ENCODE measurements at regions not wholly inside any gene's neighbourhood (a gene's known extent, or its start where the extent isn't known, plus 50 kb on each side); places are given as distances from the start of the nearest gene placed in this dataset.

DNA sequence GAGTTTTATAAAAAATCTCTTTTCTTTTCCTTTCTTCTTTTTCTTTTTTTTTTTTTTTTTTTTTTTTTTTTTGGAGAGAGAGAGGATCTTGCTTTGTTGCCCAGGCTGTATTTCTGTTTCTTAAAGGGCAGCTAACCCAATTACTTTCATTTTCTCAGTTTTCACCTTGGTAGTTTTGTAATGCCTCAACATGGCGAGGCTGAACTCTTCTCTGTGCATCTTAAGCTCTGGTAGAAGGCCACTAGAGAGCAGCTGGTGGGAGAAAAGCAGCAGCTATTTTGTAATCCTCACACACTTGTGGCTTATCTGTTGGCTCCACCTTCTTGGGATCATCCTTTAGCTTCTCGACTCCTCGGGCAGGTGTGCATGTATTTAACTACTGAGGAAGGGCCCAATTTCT lies 152.2 kb upstream of the MEIS2 start:
- no peaks in the 10 kb centered on the region for H3K27me3 ChIP-seq (ENCODE audit: control insufficient read depth, low read length)
- H3K9me3 ChIP-seq (ENCODE audit: control insufficient read depth, insufficient read depth, low read length), result no peaks in the 10 kb centered on the region
- H3K4me3 ChIP-seq (ENCODE audit: low read length), result no peak overlapping the region
- H3K4me2 ChIP-seq (ENCODE audit: low read length), result no peak overlapping the region
- no peaks in the 10 kb centered on the region for H4K20me1 ChIP-seq (ENCODE audit: control insufficient read depth, insufficient read depth, low read depth, low read length)
- no peaks in the 10 kb centered on the region for H3K9me2 ChIP-seq (replicated peaks; ENCODE audit: control insufficient read depth, low read length)
- H3K79me2 ChIP-seq (ENCODE audit: control insufficient read depth, low read length), result no peaks in the 10 kb centered on the region
- no peaks in the 10 kb centered on the region for H3F3A ChIP-seq (ENCODE audit: control insufficient read depth, insufficient read depth)
- TF ChIP-seq, protein P1, sequence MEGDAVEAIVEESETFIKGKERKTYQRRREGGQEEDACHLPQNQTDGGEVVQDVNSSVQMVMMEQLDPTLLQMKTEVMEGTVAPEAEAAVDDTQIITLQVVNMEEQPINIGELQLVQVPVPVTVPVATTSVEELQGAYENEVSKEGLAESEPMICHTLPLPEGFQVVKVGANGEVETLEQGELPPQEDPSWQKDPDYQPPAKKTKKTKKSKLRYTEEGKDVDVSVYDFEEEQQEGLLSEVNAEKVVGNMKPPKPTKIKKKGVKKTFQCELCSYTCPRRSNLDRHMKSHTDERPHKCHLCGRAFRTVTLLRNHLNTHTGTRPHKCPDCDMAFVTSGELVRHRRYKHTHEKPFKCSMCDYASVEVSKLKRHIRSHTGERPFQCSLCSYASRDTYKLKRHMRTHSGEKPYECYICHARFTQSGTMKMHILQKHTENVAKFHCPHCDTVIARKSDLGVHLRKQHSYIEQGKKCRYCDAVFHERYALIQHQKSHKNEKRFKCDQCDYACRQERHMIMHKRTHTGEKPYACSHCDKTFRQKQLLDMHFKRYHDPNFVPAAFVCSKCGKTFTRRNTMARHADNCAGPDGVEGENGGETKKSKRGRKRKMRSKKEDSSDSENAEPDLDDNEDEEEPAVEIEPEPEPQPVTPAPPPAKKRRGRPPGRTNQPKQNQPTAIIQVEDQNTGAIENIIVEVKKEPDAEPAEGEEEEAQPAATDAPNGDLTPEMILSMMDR (IDR thresholded peaks at IDR 0.05; ENCODE audit: low read depth, low read length, poor library complexity, severe bottlenecking), result no peak
- TF ChIP-seq EZH2phosphoT487 (IDR thresholded peaks at IDR 0.05; ENCODE audit: borderline replicate concordance, low read length), result no peak
- H3K36me3 ChIP-seq (ENCODE audit: control insufficient read depth, low read length), result no peaks in the 10 kb centered on the region
- H3K27ac ChIP-seq (ENCODE audit: low read depth, low read length), result no peak overlapping the region
- H3K4me1 ChIP-seq (ENCODE audit: control insufficient read depth, low read length), result no peaks in the 10 kb centered on the region

DNA sequence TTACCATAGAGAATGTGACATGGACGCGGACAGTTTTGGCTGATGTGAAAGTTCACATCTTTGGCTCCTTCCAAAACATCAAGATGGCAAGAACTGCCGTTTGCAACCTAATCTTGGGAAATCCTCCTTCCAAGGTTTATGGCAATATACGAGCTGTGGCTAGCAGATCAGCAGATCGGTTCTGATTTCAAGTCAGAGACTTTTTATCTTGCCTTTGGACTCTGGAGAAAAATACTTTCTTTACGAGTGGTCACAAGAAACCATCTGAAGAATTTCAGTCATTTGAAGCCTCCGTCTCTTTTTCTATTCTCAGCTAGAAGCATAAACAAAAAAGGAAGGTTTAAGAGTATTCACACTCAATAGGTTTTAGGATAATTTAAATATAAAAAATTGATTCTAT lies 153.5 kb upstream of the MEIS2 start:
- H3K9me3 ChIP-seq (ENCODE audit: control insufficient read depth, insufficient read depth, low read length), result no peaks in the 10 kb centered on the region
- no peaks in the 10 kb centered on the region for H3K36me3 ChIP-seq (ENCODE audit: control insufficient read depth, low read length)
- H3K9me2 ChIP-seq (replicated peaks; ENCODE audit: control insufficient read depth, low read length), result no peaks in the 10 kb centered on the region
- no peaks in the 10 kb centered on the region for H4K20me1 ChIP-seq (ENCODE audit: control insufficient read depth, insufficient read depth, low read depth, low read length)
- H3K4me3 ChIP-seq (ENCODE audit: low read length), result no peak overlapping the region
- no peaks in the 10 kb centered on the region for H3F3A ChIP-seq (ENCODE audit: control insufficient read depth, insufficient read depth)
- H3K27me3 ChIP-seq (ENCODE audit: control insufficient read depth, low read length), result no peaks in the 10 kb centered on the region
- H3K4me2 ChIP-seq (ENCODE audit: low read length), result no peak overlapping the region
- H3K79me2 ChIP-seq (ENCODE audit: control insufficient read depth, low read length), result no peaks in the 10 kb centered on the region
- no peak overlapping the region for H3K27ac ChIP-seq (ENCODE audit: low read depth, low read length)
- TF ChIP-seq, protein P1 (IDR thresholded peaks at IDR 0.05; ENCODE audit: low read depth, low read length, poor library complexity, severe bottlenecking), result no peak
- TF ChIP-seq EZH2phosphoT487 (IDR thresholded peaks at IDR 0.05; ENCODE audit: borderline replicate concordance, low read length), result no peak
- no peaks in the 10 kb centered on the region for H3K4me1 ChIP-seq (ENCODE audit: control insufficient read depth, low read length)

DNA sequence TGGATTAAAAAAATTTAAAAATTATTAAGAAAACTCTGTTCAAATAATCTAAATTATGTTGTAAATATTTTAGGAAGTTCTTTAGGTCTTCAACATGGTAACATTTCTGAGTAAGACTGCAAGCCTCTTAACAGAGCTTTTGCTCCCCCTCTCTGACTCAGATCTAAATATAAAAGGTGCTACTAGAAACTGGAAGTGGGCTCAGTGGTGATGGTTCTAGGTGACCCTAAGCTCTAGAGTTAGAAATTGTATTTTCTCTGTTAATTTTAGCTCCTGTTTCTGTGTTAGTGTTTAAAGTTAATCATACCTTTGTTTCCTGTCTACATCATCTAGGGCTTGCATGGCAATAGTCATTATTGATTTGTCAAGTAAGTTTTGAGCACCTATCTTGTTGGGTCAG lies 159.9 kb upstream of the MEIS2 start:
- Histone ChIP-seq H3K4me3 (ENCODE audit: low read length) (no peak overlapping the region), H3K79me2 (ENCODE audit: control insufficient read depth, low read length) (no peaks in the 10 kb centered on the region), H3K27ac (ENCODE audit: low read depth, low read length) (no peak overlapping the region), H4K20me1 (ENCODE audit: control insufficient read depth, insufficient read depth, low read depth, low read length) (no peaks in the 10 kb centered on the region), H3K27me3 (ENCODE audit: control insufficient read depth, low read length) (no peaks in the 10 kb centered on the region), H3K4me2 (ENCODE audit: low read length) (no peak overlapping the region), H3K9me3 (ENCODE audit: control insufficient read depth, insufficient read depth, low read length) (no peaks in the 10 kb centered on the region), H3K9me2 (replicated peaks; ENCODE audit: control insufficient read depth, low read length) (no peaks in the 10 kb centered on the region), H3K4me1 (ENCODE audit: control insufficient read depth, low read length) (no peaks in the 10 kb centered on the region), H3K36me3 (ENCODE audit: control insufficient read depth, low read length) (no peaks in the 10 kb centered on the region), H3F3A (ENCODE audit: control insufficient read depth, insufficient read depth) (no peaks in the 10 kb centered on the region)
- TF ChIP-seq, protein P1 (IDR thresholded peaks at IDR 0.05; ENCODE audit: low read depth, low read length, poor library complexity, severe bottlenecking), result no peak
- no peak for TF ChIP-seq EZH2phosphoT487 (IDR thresholded peaks at IDR 0.05; ENCODE audit: borderline replicate concordance, low read length)

DNA sequence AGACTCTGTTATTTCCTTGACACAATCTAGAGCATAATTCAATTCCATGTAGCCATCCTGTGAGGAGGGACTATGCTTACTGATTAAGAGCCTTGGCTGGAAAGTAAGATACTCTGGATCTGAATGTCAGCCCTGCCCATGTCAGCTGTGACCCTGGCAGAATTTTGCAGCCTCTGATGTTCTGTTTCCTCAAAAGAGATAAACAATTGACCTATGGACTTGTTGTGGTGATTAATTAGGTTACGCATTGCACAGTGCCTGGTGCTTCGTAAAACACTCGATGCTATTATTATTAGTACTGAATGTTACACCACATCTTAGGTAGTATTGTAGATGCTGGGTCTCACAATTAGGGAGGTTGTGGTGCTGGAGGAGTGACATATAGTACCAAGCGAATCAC lies 161.3 kb upstream of the MEIS2 start:
- Histone ChIP-seq H3K4me2 (ENCODE audit: low read length) (no peak overlapping the region), H4K20me1 (ENCODE audit: control insufficient read depth, insufficient read depth, low read depth, low read length) (no peaks in the 10 kb centered on the region), H3K27ac (ENCODE audit: low read depth, low read length) (no peak overlapping the region), H3K4me3 (ENCODE audit: low read length) (no peak overlapping the region), H3K4me1 (ENCODE audit: control insufficient read depth, low read length) (no peaks in the 10 kb centered on the region), H3K36me3 (ENCODE audit: control insufficient read depth, low read length) (no peaks in the 10 kb centered on the region), H3K9me2 (replicated peaks; ENCODE audit: control insufficient read depth, low read length) (no peaks in the 10 kb centered on the region), H3K27me3 (ENCODE audit: control insufficient read depth, low read length) (no peaks in the 10 kb centered on the region), H3F3A (ENCODE audit: control insufficient read depth, insufficient read depth) (no peaks in the 10 kb centered on the region), H3K9me3 (ENCODE audit: control insufficient read depth, insufficient read depth, low read length) (no peaks in the 10 kb centered on the region), H3K79me2 (ENCODE audit: control insufficient read depth, low read length) (no peaks in the 10 kb centered on the region)
- TF ChIP-seq, protein P1 (IDR thresholded peaks at IDR 0.05; ENCODE audit: low read depth, low read length, poor library complexity, severe bottlenecking), result no peak
- no peak for TF ChIP-seq EZH2phosphoT487 (IDR thresholded peaks at IDR 0.05; ENCODE audit: borderline replicate concordance, low read length)
